NCI-H2171 (cell line): ENCODE measurements at regions not wholly inside any gene's neighbourhood (a gene's known extent, or its start where the extent isn't known, plus 50 kb on each side); places are given as distances from the start of the nearest gene placed in this dataset.

Experiments used
- DNase-seq: peaks from one replicate; lab custom pipeline; 2025; lab: John Stamatoyannopoulos, UW

- DNase-seq: no peak
These were observed 53.4 kb upstream of the STK17B start for GRCh38 chr2:196224756-196225155.

GRCh38 chr2:196225213-196225612, 53.8 kb upstream of the STK17B start:
- DNase-seq: no peak

- DNase-seq: no peak
These were observed 54.8 kb upstream of the STK17B start for GRCh38 chr2:196226058-196226706.

DNA sequence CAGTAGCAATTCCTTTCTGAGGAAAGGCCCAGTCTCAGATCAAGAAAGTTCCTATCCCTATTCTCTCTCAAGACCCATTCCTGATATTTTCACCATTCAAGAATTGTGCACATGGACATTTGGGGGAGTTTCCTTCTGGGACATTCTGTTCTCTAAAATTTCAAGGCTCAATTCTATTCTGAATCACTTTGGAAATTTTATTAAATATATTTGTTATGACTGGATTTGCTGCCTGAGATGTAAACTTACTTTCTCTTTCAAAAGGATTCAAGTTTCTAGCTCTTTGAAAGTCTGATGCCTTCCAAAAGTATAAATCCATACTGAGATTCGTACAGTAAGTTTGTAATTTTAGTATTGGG, 55.3 kb upstream of the STK17B start:
- DNase-seq: no peak

- DNase-seq: no peak
These were observed 57.6 kb upstream of the STK17B start for GRCh38 chr2:196229013-196229412.

GRCh38 chr2:196230061-196230854, 58.9 kb upstream of the STK17B start:
- DNase-seq: no peak

- DNase-seq: no peak
These were observed 61.8 kb upstream of the STK17B start for GRCh38 chr2:196233021-196233804.

GRCh38 chr2:196233805-196234475, 62.6 kb upstream of the STK17B start:
- DNase-seq: no peak

GRCh38 chr2:196234672-196235071, 63.3 kb upstream of the STK17B start:
- no peak for DNase-seq

GRCh38 chr2:196238836-196239380, 67.5 kb upstream of the STK17B start:
- DNase-seq: no peak

DNA sequence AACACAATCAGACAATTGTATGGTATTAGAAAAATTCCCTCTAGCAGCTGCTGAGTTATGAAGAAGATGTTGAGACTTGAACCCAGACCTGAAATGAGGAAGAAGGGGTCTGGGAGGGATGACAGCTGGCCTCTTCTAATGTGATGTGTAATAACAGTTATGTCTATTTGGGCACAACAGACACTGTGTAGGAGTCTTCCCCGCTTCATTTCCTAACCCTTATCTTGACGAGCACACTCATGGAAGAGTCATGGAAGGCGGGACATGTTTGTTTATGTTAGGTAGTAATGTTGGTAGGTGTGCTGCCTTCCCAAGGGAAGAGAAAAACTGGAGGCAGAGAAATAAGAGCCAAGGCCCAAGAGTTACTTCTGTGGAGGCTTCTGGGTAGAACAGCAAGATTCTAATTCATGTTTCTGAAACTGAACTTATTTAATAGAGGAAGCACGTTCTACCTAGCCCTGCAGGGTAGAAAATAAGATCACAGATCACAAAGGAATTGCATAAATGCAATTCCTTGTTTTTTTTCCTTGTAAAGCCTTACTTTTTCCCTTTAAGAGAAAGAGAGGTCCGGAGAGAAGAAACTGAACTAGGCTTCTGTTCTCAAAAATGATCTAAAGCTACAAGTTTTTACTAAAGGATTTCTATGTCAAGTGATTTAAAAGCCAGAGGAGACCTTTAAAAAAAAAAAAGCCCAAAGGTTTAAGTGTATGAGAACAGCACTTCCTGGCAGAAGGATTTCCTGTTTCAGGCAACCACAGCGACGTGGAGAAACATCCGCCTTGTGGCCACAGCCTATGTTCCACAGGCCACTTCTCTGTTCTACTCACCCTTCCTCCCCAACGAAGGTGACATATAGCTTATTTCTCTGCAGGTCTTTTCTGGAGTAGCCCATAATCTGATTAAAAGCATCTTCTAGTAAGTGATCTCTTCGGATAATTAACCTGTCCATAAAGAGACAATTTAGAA, 68.5 kb upstream of the STK17B start:
- DNase-seq: no peak

GRCh38 chr2:196241175-196241574, 69.8 kb upstream of the STK17B start:
- no peak for DNase-seq

GRCh38 chr2:196242131-196242620, 70.8 kb upstream of the STK17B start:
- no peak for DNase-seq

DNA sequence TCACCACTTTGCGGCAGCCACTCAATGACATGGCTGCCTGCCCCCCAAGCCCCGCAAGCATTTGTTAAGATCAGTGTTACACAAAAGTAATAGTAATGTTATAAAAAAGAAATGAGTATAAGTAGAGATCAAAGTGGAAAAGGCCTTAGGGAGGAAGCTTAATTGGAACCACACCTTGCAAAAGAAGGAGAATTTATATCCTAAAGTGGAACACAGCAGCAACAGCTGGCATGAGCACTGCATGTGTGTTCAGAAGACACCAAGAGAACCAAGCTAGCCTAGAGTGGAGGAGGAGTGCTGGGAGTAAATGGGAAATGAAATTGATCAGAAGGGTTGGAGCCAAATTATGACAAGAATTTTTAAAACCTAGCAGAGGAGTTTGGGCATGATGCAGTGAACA, 73.1 kb upstream of the STK17B start:
- DNase-seq: no peak

GRCh38 chr2:196244966-196245365, 73.6 kb upstream of the STK17B start:
- DNase-seq: no peak

DNA sequence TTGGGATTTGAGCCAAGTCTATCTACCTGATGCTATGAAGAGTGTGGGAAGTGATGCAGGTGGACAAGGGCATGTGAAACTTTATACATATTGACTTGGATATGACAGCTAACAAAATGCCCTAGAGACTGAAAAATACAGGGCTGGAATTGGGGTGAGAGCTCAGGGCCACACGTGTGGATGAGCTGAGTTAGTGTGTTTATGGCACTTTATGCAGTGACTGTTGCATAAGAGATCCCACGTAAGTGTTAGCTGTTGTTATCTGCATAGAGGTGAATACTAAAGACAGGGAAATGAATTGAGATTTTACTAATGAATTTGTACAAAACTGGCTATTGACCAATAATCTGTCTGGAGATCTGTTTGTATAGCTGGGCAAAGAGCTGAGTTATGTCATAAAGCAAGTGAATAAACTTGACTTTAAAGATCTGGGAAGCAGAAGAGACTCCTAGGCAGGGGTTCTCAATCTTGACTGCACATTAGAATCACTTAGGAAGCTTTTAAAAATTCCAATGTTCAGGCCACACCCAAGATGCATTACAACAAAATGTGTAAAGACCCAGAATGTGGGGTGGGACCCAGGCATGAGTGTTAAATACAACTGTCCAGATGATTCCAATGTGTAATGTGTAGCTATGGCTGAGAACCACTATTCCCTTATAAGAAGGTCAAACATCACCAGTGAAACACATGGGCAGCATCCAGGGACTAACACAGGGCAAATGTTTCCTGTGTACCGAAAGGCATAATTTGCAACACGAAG, 74.2 kb upstream of the STK17B start:
- DNase-seq: no peak

GRCh38 chr2:196247114-196247975, 76.0 kb upstream of the STK17B start:
- DNase-seq: no peak

DNA sequence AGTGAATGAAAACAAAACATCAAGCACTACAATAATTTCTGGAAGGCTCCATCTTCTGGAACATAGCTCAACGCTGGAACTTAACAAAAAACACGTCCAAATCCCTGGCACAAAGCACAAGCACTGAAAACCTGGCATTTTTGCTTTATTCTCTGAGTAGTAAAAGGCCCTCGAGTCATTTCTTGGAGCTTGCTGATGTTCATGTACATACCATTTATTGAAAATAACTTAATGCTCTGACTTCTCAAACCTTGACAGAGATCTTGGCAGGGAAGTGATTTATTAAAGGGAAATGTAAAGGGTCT, 76.5 kb upstream of the STK17B start:
- no peak for DNase-seq

DNA sequence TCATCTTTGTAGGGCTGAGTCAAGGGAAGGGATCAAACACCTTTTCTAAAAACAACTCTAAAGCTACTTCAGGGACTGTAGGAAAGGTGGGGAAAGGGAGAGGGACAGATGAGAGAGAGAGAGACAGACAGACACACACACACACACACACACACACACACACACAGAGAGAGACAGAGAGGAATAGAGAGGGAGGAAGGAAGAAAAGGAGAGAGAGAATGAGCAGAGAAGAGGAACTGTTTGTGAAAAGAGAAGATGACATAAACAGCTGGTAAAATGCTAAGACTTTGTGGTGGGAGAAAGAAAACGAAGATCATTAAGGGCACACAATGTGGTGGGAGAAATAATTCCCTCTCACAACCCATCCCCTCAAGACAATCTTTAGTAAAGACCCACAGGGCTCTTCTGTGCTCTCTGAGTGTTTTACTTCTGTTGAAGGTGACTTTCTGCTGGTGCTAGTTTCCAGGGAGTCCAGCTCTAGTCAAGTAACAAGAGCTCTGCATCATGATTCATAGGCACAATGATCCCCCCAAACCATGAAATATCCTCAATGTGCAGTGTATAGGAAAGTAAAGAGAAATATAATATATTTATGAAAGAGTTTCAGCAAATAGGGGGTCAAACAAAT, 77.2 kb upstream of the STK17B start:
- no peak for DNase-seq
